ENCODE measurements at regions not wholly inside any gene's neighbourhood (a gene's known extent, or its start where the extent isn't known, plus 50 kb on each side); places are given as distances from the start of the nearest gene placed in this dataset.

- DNase-seq (ENCODE audit: low read depth in 2 of 2): no peak
Observed at GRCh38 chr13:40409278-40409677, 257.2 kb downstream of the FOXO1 start.

- no peak for DNase-seq (ENCODE audit: low read depth in 2 of 2)
Observed at GRCh38 chr13:40410315-40410714, 256.1 kb downstream of the FOXO1 start.

- no peak for DNase-seq (ENCODE audit: low read depth in 2 of 2)
Observed at GRCh38 chr13:40420160-40420740, 246.2 kb downstream of the FOXO1 start.

- no peak for DNase-seq (ENCODE audit: low read depth in 2 of 2)
Observed at GRCh38 chr13:40422588-40423235, 243.7 kb downstream of the FOXO1 start.

GRCh38 chr13:40428354-40428753 lies 238.1 kb downstream of the FOXO1 start:
- DNase-seq (ENCODE audit: low read depth in 2 of 2): no peak

GRCh38 chr13:40429706-40430545 lies 236.5 kb downstream of the FOXO1 start:
- no peak for DNase-seq (ENCODE audit: low read depth in 2 of 2)

- no peak for DNase-seq (ENCODE audit: low read depth in 2 of 2)
Observed at GRCh38 chr13:40432018-40432978, 234.1 kb downstream of the FOXO1 start.

GRCh38 chr13:40433001-40433400 lies 233.4 kb downstream of the FOXO1 start:
- DNase-seq (ENCODE audit: low read depth in 2 of 2): no peak

GRCh38 chr13:40433577-40433976 lies 232.9 kb downstream of the FOXO1 start:
- DNase-seq (ENCODE audit: low read depth in 2 of 2): no peak

- no peak for DNase-seq (ENCODE audit: low read depth in 2 of 2)
Observed at GRCh38 chr13:40434516-40435397, 231.7 kb downstream of the FOXO1 start.

- DNase-seq (ENCODE audit: low read depth in 2 of 2): no peak
Observed at GRCh38 chr13:40438022-40438680, 228.3 kb downstream of the FOXO1 start.

- DNase-seq (ENCODE audit: low read depth in 2 of 2): no peak
Observed at GRCh38 chr13:40438999-40439797, 227.2 kb downstream of the FOXO1 start.

- no peak for DNase-seq (ENCODE audit: low read depth in 2 of 2)
Observed at GRCh38 chr13:40439928-40440327, 226.5 kb downstream of the FOXO1 start.

- no peak for DNase-seq (ENCODE audit: low read depth in 2 of 2)
Observed at GRCh38 chr13:40440990-40441820, 225.2 kb downstream of the FOXO1 start.

- no peak for DNase-seq (ENCODE audit: low read depth in 2 of 2)
Observed at GRCh38 chr13:40442231-40442630, 224.2 kb downstream of the FOXO1 start.

- no peak for DNase-seq (ENCODE audit: low read depth in 2 of 2)
Observed at GRCh38 chr13:40442826-40443225, 223.6 kb downstream of the FOXO1 start.

- DNase-seq (ENCODE audit: low read depth in 2 of 2): no peak
Observed at GRCh38 chr13:40444241-40444640, 222.2 kb downstream of the FOXO1 start.

GRCh38 chr13:40445557-40445990 lies 220.9 kb downstream of the FOXO1 start:
- no peak for DNase-seq (ENCODE audit: low read depth in 2 of 2)

Measured in fibroblast of skin of left biceps (primary cell).